ENCODE measurements at regions not wholly inside any gene's neighbourhood (a gene's known extent, or its start where the extent isn't known, plus 50 kb on each side); places are given as distances from the start of the nearest gene placed in this dataset.

DNA sequence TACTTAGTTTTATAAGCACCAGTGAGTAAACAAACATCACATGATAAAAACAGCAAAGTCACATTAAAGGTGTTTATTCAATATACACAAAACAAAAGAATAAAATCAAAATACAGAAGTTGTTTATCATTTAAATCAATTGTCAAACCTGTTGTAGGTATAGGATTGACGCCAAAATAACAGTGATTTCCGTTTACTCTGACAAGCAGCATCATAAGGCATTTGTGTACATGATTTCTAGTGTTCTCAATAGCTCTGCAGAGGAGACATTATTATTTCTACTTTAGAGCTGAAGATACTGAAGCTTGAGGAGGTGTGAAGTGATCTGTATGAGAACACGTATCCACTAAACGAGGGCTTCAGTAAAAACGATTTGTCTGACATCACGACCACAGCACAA lies 171.9 kb downstream of the CCDC59 start:
- TF ChIP-seq, protein P1, sequence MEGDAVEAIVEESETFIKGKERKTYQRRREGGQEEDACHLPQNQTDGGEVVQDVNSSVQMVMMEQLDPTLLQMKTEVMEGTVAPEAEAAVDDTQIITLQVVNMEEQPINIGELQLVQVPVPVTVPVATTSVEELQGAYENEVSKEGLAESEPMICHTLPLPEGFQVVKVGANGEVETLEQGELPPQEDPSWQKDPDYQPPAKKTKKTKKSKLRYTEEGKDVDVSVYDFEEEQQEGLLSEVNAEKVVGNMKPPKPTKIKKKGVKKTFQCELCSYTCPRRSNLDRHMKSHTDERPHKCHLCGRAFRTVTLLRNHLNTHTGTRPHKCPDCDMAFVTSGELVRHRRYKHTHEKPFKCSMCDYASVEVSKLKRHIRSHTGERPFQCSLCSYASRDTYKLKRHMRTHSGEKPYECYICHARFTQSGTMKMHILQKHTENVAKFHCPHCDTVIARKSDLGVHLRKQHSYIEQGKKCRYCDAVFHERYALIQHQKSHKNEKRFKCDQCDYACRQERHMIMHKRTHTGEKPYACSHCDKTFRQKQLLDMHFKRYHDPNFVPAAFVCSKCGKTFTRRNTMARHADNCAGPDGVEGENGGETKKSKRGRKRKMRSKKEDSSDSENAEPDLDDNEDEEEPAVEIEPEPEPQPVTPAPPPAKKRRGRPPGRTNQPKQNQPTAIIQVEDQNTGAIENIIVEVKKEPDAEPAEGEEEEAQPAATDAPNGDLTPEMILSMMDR (IDR thresholded peaks at IDR 0.05), result no peak
- TF ChIP-seq POLR2A (IDR thresholded peaks at IDR 0.05), result no peak
